GM21619 (cell line): ENCODE measurements at regions not wholly inside any gene's neighbourhood (a gene's known extent, or its start where the extent isn't known, plus 50 kb on each side); places are given as distances from the start of the nearest gene placed in this dataset.
"Not testable (repeated sequence)": the region's sequence is repeated elsewhere in the genome, so short reads cannot be mapped to it uniquely, and the experiment has no call there.

Experiments
- ATAC-seq: cut with Tn5 transposase; IDR thresholded peaks from one replicate; pipeline ENCODE4 v1.9.1; 2021; ENCODE audit not compliant: unreplicated experiment

DNA sequence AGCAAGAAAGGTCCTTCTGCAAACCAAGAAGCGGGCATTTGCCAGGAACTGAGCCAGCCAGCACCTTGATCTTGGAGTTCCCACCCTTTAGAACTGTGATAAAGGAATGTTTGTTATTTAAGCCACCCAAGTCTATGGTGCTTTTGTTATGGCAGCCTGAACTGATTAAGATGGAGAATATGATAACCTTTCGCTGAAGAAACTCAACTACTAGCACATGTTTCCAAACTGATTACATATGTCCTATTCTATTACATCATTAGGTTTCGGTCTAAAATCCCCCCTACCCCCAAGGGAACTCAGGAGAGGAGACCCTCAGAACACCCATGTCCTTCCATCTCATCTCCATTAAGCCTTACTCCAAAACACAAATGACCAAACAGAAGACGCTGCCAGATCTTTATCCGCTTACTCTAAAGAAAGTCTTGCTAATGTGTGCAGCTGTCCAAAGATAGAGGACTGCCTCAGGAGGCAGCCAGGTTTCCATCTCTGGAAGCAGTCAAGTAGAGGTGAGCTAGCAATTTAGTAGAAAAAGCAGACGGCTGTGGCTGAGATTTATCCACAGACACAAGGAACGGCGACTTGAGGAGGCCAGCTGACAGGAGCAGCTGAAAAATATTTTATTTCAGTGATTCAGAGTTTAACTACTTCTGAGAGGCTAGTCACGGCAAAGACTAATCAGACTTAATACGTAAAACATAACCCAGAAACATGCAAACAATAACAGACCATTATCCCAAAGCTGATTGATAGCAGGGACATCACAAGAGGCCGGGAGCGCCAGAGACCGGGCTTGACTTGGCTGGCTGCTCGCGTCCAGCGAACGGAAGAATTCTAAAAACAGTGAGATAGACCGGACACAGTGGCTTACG lies 611.4 kb upstream of the CDH5 start:
- no peak for ATAC-seq

DNA sequence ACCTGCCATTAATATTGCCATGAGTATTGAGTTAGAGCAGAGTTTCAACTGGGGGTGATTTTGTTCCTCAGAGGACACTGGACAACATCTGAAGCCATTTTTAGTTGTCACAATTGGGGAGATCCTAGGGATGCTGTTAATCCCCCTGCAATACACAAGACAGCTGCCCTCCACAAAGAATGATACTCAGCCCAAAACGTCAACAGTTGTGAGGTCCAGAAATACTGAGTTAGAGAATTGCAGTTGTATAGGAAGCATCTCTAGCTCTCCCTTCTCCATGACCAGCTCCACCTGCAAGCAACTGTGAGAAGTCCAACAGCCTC lies 614.0 kb upstream of the CDH5 start:
- no peak for ATAC-seq

DNA sequence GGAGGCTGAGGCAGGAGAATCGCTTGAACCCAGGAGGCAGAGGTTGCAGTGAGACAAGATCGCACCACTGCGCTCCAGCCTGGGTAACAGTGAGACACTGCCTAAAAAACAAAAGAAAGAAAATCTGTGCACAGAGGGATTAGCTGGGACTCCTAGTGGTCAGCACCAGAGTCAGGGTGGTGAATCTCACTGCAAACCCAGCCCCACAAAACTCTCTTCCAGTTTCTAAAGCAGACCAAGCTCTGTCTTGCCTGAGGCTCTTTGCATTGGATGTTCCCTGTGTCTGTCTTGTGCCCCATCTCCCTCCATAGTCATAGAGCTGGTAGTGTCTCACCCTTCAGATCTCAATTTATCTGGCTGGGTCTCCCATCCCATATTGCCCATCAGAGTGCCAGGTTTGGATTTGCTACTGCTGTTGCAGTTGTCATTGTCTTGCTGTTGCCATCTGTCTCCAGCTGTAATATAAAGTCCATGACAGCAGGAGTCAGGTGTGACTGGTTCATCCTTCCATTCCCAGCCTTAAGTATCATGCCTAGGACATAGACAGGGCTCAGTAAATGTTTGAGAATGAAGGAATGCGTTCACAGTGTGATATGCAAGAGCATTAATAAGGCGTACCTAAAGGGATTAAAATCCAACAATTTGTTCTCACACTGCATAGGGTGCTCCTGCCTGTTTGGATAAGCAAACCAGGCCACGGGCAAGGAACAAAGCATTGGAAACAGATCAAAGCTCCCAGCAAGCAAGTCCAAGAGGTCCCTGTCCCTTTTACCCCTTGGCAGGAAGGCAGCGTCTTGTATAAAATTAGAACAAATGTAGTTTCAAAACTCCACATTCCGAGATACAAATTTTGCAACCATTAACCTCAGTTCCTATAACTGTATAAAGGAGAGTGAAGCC lies 614.6 kb upstream of the CDH5 start:
- ATAC-seq: no peak

DNA sequence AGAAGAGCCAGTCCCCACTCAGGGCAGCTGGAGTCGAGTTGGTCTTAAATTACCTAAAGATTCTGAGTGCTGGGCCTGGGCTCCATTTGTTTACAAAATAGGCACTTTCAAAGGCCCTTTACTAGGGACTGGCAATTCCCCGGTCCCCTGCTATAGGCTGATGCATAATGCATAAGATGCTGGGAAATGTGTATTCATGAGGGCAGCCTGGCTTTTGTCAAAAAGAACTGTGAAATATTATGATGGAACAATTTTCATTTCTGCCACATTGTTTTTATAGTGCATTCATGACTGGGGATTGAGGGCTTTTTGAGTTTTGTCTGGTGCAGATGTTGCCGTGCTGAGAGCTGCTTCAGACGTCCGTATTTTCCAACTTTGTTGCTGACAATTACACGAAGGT lies 617.0 kb upstream of the CDH5 start:
- ATAC-seq: no peak

DNA sequence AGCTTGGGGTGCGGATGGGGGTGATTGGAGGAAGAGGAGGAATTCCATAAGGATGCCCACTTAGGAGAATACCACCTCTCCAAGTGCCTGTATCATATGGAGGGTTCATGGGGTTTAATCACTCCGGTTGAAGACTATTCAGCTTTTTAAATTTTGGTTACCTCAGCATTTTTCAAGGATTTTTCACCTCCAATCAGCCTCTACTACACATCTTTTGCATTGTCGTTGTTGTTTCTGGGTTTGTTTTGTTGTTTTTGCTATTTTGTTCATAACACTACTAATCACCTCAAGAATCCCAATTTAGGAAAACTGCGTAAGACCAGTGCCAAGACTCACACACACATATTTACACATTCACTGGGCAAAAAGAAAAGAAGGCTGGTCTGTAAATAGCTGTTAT lies 619.5 kb upstream of the CDH5 start:
- ATAC-seq: no peak

DNA sequence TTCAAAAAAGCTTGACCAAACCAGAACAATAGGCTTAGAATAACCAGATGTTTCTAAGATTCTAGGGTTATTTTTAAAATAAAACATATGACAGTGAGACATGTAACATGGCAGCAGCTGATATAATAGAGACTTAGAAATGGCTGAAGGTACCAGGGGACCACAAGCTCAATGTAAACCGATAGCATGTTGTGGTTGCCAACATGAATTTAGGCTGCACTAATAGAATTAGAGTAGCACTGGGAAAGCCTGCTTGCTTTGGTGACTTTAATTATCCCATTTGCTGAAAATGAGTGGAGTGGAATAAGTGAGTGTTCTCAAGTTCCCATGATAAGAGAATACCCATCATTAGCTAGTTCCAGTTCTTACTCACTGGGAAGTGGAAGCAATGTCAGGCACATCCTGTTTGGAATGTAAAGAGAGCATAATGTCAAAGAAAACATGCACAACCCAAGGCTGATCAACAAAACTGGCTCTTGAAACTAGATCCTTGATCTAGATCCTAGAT lies 621.2 kb upstream of the CDH5 start:
- no peak for ATAC-seq

DNA sequence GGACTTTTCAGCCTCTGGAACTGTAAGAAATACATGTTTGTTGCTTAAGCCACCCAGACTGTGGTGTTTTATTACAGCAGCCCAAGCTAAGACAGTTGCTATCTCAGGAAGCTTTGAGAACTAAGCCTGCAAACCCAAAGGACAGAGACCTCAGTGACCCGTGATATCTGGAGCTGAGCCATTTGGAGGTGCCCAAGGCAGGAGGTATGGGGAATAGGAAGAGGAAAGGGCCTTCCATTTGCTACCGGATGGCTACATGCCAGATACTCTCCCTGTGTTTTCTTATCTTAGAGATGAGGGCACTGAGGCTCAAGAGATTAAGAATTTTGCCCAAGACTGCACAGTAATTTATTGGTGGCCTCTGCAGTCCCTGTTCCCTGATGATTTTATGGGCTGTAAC lies 622.1 kb upstream of the CDH5 start:
- no peak for ATAC-seq

DNA sequence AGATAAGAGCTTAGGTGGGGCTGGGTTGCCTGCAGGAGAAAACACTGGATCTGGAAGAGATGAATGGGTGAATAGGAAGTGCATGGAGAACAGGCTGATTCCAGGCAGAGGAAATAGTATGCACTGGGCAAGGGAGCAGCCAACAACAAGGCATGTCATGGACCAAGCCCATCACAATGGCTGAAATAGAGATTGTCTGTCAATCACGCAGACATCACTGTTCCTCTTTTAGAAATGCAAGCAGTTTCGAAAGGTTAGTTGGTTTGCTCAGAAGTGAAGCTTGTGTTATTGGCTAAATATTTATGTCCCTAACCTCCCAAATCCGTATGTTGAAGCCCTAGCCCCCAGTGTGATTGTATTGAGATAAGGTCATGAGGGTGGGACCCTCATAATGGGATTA lies 621.7 kb upstream of the CDH11 start:
- no peak for ATAC-seq

DNA sequence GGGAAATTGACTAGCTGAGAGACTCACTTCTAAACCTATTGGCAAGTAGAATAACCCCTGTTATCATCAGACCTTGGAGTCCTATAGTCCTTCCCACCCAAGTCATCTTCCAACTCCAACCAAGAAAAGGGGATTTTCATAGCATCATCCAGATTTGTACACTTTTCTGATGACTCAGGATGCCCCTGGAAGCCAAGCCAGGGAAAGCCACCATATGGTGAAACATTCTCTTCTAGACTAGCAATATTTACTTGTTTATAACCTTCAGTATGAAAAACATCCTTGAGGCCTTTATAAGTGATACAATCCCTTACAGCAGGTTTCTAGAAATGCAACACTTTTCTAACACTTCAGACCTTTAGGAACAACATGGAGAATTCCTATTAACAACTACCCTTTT lies 618.8 kb upstream of the CDH11 start:
- ATAC-seq: no peak

DNA sequence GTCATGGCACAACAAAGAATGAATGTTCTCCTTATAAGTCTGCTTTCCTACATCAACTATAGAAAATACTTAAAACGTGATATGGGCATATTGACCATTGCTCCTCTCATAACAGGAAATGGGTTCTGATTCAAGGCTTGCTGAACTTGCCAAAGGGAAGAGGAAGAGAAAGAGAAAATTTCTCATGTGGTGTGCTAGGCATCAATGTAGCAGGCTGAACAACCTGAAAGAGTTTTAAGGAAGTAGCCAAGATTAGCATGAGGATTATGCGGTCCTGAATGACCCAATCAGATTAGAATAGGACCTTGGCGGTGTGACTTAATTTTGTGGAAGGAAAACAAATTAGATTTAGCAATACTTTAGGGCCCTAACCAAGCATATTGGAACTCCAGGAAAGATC lies 617.7 kb upstream of the CDH11 start:
- ATAC-seq: no peak

DNA sequence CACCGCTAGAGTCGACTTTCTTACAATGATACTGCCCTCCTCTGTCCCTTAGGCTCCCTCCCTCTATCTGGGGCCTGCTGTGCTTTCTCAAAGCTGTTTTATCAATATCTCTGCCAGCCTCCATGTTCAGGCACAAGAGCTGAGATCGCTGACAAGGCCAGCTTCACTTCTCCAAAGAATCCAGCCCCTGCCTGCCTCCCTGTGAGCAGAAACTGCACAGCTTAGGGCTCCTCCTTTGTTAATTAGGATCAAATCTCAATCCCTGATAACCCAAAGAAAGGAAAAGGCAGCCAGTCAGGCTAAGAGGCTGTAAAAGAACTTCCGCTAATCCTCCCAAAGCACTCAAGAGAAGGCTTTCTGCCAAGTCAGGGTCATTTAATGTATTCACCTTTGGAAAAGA lies 616.0 kb upstream of the CDH11 start:
- no peak for ATAC-seq

DNA sequence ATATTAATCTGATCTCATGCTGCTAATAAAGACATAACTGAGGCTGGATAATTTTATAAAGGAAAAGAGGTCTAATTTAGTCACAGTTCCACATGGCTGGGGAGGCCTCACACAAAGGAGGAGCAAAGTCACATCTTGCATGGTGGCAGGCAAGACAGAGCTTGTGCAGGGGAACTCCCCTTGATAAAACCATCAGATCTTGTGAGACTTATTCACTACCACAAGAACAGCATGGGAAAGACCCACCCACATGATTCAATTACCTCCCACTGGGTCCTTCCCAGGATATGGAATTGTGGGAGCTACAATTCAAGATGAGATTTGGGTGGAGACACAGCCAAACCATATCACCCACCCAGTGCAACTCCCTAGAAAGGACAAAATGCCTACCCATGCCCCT lies 613.8 kb upstream of the CDH11 start:
- ATAC-seq: not testable (repeated sequence)

DNA sequence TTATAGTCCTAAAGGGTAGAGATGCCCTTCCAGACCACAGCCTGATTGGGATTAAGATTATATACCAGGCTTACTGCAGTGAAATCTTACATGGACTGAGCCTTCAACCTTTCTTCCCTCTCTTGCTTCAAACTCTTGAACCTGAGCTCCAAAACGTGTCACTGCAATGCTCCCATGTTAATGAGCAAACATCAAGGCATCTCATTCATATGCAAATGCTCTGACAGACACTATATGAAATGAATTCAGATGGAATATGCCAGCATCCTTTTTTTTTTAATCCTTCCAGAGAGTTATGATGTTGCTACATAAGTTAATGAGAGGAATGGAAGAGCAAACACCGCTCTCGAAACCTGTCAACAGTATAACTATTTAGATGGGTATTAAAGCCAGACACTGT lies 611.9 kb upstream of the CDH11 start:
- no peak for ATAC-seq

DNA sequence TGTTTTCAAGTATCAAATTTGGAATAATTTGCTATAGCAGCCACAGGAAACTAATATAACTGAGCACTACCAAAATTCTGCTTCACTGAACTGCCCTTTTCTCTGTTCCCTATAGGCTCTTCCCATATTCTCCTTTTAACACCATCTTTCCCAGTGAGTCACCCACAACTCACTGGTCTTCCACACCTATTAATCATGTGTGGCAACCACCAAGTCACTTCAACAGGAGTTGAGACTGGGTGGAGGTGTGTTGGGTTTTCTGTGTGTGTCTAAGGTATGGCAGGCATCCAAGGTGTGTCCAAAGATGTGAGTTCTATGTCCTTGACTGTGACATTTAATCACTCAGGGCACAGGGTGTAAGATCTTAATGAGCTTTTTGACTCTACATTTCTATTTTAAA lies 610.0 kb upstream of the CDH11 start:
- no peak for ATAC-seq

DNA sequence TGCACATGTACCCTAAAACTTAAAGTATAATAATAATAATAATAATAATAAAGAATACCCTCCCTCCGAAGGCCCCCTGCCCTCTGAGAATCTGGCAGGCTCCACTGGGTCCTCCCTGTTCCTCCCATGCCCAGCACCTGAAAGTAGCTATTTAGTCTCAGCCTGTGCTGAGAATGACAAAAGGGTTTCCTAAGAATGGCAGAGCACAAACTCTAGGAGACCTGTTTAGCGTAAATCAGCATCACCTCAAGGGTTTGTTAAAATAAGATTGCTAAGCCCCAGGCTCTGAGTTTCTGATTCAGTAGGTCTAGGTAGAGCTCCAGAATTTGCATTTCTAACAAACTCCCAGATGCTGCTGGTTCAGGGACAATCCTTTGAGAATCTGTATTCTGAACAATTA lies 606.8 kb upstream of the CDH11 start:
- ATAC-seq: no peak

DNA sequence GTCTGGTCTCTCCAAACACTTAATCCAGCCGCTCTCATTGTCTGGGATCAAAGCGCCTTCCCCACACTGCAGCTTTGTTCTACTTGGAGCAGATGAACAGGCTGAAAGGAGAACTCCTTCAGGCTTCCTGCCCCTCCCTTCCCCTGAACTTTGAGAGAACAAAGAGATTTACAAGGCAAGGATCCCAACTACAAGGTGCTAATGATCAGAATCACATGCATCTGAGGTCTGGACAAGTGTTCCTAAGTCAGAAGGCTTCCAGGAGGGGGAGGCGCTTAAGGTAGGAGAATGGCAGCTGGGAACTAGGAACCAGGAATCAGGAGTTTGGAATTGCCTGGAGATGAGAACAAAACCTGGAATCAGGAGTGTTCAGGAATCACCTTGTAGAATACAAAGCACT lies 606.3 kb upstream of the CDH11 start:
- no peak for ATAC-seq

DNA sequence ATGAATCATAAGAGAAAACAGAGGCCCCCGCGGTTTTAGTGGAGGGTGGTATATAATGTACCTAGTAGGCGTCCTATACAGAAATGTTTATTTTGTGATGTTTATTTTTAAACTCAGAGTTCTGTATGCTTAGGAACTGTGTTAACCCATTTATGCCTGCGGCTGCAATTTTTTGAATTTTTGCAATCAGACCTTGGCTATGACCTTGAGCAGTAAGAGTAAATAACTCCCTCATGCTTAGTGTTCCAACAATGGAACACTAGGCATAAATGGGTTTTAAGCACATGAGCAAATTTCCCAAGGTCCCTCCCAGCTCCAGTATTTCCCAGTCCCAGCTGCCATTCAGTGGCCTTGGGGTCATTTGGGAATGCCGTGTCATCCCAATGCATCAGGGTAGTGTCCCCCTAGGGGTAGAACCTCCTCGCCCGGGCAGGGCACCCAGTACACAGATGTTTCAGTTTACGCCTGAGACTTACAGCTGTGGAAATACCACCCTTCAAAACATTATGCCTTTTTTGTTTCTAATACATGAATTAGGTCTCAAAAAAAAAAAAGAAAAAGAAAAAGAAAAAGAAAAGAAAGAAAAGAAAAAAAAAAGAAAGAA lies 605.8 kb upstream of the CDH11 start:
- no peak for ATAC-seq

DNA sequence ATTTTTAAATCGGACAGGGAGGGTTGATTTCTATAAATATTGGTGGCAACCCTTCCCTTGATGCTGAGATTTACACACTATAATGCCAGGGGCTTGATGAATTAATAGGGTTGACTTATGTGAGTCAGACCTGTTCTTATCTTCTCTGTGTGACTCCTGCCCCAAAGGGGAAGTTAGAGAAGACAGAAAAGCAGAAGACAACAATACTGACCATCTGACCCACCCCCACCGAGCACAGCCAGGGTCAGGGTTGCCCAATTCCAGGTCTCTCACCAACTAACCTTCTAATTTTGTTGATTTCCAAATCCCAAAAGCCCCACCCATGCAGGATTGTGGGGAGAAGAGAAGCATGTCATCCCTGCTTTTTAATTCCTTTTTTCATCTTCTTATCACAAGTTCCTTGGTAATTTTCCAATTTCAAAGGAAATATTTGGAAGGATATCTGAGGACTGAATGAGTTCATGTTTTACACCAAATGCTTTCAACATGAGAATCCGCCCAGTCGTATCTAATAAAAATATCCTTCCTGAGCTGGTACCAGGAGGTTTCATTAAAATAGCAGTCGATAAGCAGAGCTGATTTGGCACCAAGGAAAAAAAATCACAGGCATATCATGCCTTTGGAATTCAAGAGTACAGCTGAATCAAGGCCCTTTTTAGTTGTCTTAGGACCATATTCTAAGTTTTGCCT lies 603.4 kb upstream of the CDH11 start:
- no peak for ATAC-seq

DNA sequence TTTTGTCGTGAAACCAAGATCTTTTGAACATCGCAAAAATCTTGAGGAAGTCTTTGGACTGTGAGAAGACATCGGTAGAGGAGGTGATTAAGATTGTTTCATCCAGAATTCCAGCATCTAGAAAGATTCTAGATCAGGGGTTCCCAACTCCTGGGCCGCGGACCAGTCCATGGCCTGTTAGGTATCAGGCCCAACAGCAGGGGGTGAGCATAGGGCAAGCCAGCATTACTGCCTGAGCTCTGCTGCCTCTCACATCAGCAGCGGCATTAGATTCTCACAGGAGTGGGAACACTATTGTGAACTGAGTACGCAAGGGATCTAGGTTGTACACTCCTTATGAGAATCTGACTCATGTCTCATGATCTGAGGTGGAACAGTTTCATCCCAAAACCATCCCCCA lies 600.6 kb upstream of the CDH11 start:
- no peak for ATAC-seq

DNA sequence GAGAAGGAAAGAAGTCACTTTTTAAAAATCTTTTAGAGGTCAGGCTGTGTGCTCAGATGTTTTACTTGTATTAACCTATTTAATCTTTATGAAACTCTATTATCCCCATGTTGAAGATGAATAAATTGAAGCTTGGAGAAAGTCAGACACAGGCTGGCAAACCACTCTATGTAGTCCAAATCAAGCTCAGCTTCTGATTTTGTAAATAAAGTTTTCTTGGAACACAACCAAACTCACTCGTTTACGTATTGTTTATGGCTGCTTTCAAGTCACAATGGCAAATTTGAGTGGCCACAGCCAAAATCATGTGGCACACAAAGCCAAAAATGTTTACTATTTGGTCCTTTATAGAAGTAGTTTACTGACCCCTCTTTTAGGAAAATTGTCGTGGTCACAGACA lies 596.0 kb upstream of the CDH11 start:
- ATAC-seq: no peak
